PC-9 (cell line): ENCODE measurements at regions not wholly inside any gene's neighbourhood (a gene's known extent, or its start where the extent isn't known, plus 50 kb on each side); places are given as distances from the start of the nearest gene placed in this dataset.

Experiments used
- CTCF ChIP-seq: fragments of 200-600 bp; sonication (generic); conservative IDR thresholded peaks from 2 replicates; pipeline ENCODE4 v1.6.1; 2017; ENCODE audit warnings: mixed run types, antibody characterized with exemption, mild to moderate bottlenecking, moderate library complexity
- EZH2 ChIP-seq: fragments of 200-600 bp; sonication (generic); IDR thresholded peaks from 2 replicates; pipeline ENCODE4 v1.8.0; 2017; ENCODE audit warnings: antibody characterized with exemption, low read depth

- TF ChIP-seq CTCF = no peak
- TF ChIP-seq EZH2 = no peak
These were observed 379.7 kb downstream of the MAT2B start for GRCh38 chr5:163885117-163885516.
